Nephron progenitor cell (in vitro differentiated cells): ENCODE measurements at regions not wholly inside any gene's neighbourhood (a gene's known extent, or its start where the extent isn't known, plus 50 kb on each side); places are given as distances from the start of the nearest gene placed in this dataset.

Experiments
- DNase-seq: peaks from one replicate; pipeline ENCODE4 v3.0.0; 2021
- H3K27ac Mint-ChIP-seq: 2 replicates; pipeline ENCODE4 v1.8.0; 2021; ENCODE audit warnings: mild to moderate bottlenecking, moderate library complexity, mixed read lengths
- H3K27me3 Mint-ChIP-seq: 2 replicates; pipeline ENCODE4 v1.8.0; 2021; ENCODE audit warnings: mild to moderate bottlenecking, low read depth, mixed read lengths; ENCODE audit not compliant: poor library complexity
- H3K36me3 Mint-ChIP-seq: 2 replicates; pipeline ENCODE4 v1.8.0; 2021; ENCODE audit warnings: low read depth, mixed read lengths
- H3K4me1 Mint-ChIP-seq: 2 replicates; pipeline ENCODE4 v1.8.0; 2021; ENCODE audit warnings: mixed read lengths
- H3K4me3 Mint-ChIP-seq: 2 replicates; pipeline ENCODE4 v1.8.0; 2021; ENCODE audit warnings: mild to moderate bottlenecking, moderate library complexity, mixed read lengths
- H3K9me3 Mint-ChIP-seq: 2 replicates; pipeline ENCODE4 v1.8.0; 2021; ENCODE audit warnings: mild to moderate bottlenecking, moderate library complexity, mixed read lengths
- CTCF ChIP-seq: fragments of 200-600 bp; sonication (generic); IDR thresholded peaks from 2 replicates; pipeline ENCODE4 v1.5.0; 2021; ENCODE audit warnings: antibody characterized with exemption

GRCh38 chr2:153052807-153053559, 334.6 kb downstream of the ARL6IP6 start:
- Mint-ChIP-seq H3K4me3 (no peak overlapping the region), H3K4me1 (peaks cover 16% of the 10 kb centered on the region), H3K36me3 (no peaks in the 10 kb centered on the region), H3K27me3 (no peaks in the 10 kb centered on the region), H3K27ac (no peak overlapping the region), H3K9me3 (no peaks in the 10 kb centered on the region)
- DNase-seq, result no peak
- no peak for TF ChIP-seq CTCF

- no peak overlapping the region for H3K4me3 Mint-ChIP-seq
- no peak for DNase-seq
- no peaks in the 10 kb centered on the region for H3K9me3 Mint-ChIP-seq
- TF ChIP-seq CTCF, result no peak
- no peaks in the 10 kb centered on the region for H3K36me3 Mint-ChIP-seq
- H3K27me3 Mint-ChIP-seq, result no peaks in the 10 kb centered on the region
- H3K4me1 Mint-ChIP-seq, result no peaks in the 10 kb centered on the region
- H3K27ac Mint-ChIP-seq, result no peak overlapping the region
These were observed 328.8 kb downstream of the ARL6IP6 start for GRCh38 chr2:153047220-153047619.

GRCh38 chr2:153043385-153043784, 325.0 kb downstream of the ARL6IP6 start:
- Mint-ChIP-seq H3K27me3 (no peaks in the 10 kb centered on the region), H3K9me3 (no peaks in the 10 kb centered on the region), H3K36me3 (no peaks in the 10 kb centered on the region), H3K27ac (no peak overlapping the region), H3K4me3 (no peak overlapping the region), H3K4me1 (no peaks in the 10 kb centered on the region)
- DNase-seq, result no peak
- no peak for TF ChIP-seq CTCF

GRCh38 chr2:153028626-153029025, 310.2 kb downstream of the ARL6IP6 start:
- H3K4me1 Mint-ChIP-seq, result no peaks in the 10 kb centered on the region
- H3K27ac Mint-ChIP-seq, result no peak overlapping the region
- DNase-seq, result no peak
- no peak overlapping the region for H3K4me3 Mint-ChIP-seq
- H3K36me3 Mint-ChIP-seq, result no peaks in the 10 kb centered on the region
- H3K27me3 Mint-ChIP-seq, result peaks cover 4% of the 10 kb centered on the region
- no peaks in the 10 kb centered on the region for H3K9me3 Mint-ChIP-seq
- TF ChIP-seq CTCF, result no peak

GRCh38 chr2:153027533-153027932, 309.1 kb downstream of the ARL6IP6 start:
- no peak for DNase-seq
- H3K36me3 Mint-ChIP-seq, result no peaks in the 10 kb centered on the region
- no peak overlapping the region for H3K27ac Mint-ChIP-seq
- TF ChIP-seq CTCF, result no peak
- no peaks in the 10 kb centered on the region for H3K9me3 Mint-ChIP-seq
- H3K27me3 Mint-ChIP-seq, result peaks cover 4% of the 10 kb centered on the region
- no peak overlapping the region for H3K4me3 Mint-ChIP-seq
- H3K4me1 Mint-ChIP-seq, result no peaks in the 10 kb centered on the region

GRCh38 chr2:153020201-153020600, 301.8 kb downstream of the ARL6IP6 start:
- Mint-ChIP-seq H3K27me3 (peaks cover 8% of the 10 kb centered on the region), H3K4me1 (no peaks in the 10 kb centered on the region), H3K36me3 (peaks cover 6% of the 10 kb centered on the region), H3K9me3 (peaks cover 35% of the 10 kb centered on the region), H3K27ac (no peak overlapping the region), H3K4me3 (no peak overlapping the region)
- DNase-seq, result no peak
- no peak for TF ChIP-seq CTCF
